H9 (cell line): ENCODE measurements at regions not wholly inside any gene's neighbourhood (a gene's known extent, or its start where the extent isn't known, plus 50 kb on each side); places are given as distances from the start of the nearest gene placed in this dataset.

Experiments
- DNase-seq: peaks from one replicate; pipeline ENCODE4 v3.0.0-alpha.2; 2017
- H2AFZ ChIP-seq: one replicate; pipeline ENCODE4 v1.6.1; 2013; ENCODE audit warnings: mild to moderate bottlenecking, low read length, control low read depth, moderate library complexity
- H2AK5ac ChIP-seq: 2 replicates; pipeline ENCODE4 v1.6.1; 2013; ENCODE audit warnings: low read length, control low read depth, mixed read lengths; ENCODE audit not compliant: insufficient read length
- H2BK120ac ChIP-seq: one replicate; pipeline ENCODE4 v1.6.1; 2013; ENCODE audit warnings: low read depth, mild to moderate bottlenecking, low read length, control low read depth, inconsistent platforms; ENCODE audit not compliant: poor library complexity, severe bottlenecking
- H2BK12ac ChIP-seq: 2 replicates; pipeline ENCODE4 v1.6.1; 2013; ENCODE audit warnings: low read length, control low read depth, mixed read lengths, low read depth; ENCODE audit not compliant: insufficient read length
- H2BK15ac ChIP-seq: 2 replicates; pipeline ENCODE4 v1.6.1; 2013; ENCODE audit warnings: low read depth, low read length, control low read depth
- H2BK20ac ChIP-seq: one replicate; pipeline ENCODE4 v1.6.1; 2013; ENCODE audit warnings: low read depth, mild to moderate bottlenecking, low read length, control low read depth, inconsistent platforms; ENCODE audit not compliant: poor library complexity, severe bottlenecking
- H2BK5ac ChIP-seq: 2 replicates; pipeline ENCODE4 v1.6.1; 2013; ENCODE audit warnings: low read length, control low read depth, mixed read lengths; ENCODE audit not compliant: insufficient read length
- H3K14ac ChIP-seq: 2 replicates; pipeline ENCODE4 v1.6.1; 2013; ENCODE audit warnings: low read length, control low read depth; ENCODE audit not compliant: insufficient read depth
- H3K18ac ChIP-seq: 2 replicates; pipeline ENCODE4 v1.6.1; 2013; ENCODE audit warnings: low read depth, mild to moderate bottlenecking, mixed read lengths, low read length, control low read depth; ENCODE audit not compliant: insufficient read length
- H3K23ac ChIP-seq: 2 replicates; pipeline ENCODE4 v1.6.1; 2013; ENCODE audit warnings: low read length, control low read depth, mixed read lengths, low read depth; ENCODE audit not compliant: insufficient read length
- H3K23me2 ChIP-seq: 2 replicates; pipeline ENCODE4 v1.6.1; 2013; ENCODE audit warnings: low read depth, mild to moderate bottlenecking, mixed read lengths, low read length, control low read depth; ENCODE audit not compliant: insufficient read length, poor library complexity, severe bottlenecking
- H3K27ac ChIP-seq: 2 replicates; pipeline ENCODE4 v1.5.1; 2013; ENCODE audit warnings: low read length, control low read depth, mixed read lengths, low read depth; ENCODE audit not compliant: insufficient read length
- H3K27me3 ChIP-seq: 2 replicates; pipeline ENCODE4 v1.6.1; 2013; ENCODE audit warnings: low read length, control low read depth, inconsistent platforms; ENCODE audit not compliant: insufficient read depth
- H3K4ac ChIP-seq: 2 replicates; pipeline ENCODE4 v1.6.1; 2013; ENCODE audit warnings: low read depth, mild to moderate bottlenecking, control low read depth, inconsistent platforms, low read length, moderate library complexity
- H3K4me1 ChIP-seq: 2 replicates; pipeline ENCODE4 v1.6.1; 2013; ENCODE audit warnings: low read length, control low read depth, inconsistent platforms; ENCODE audit not compliant: insufficient read depth
- H3K4me2 ChIP-seq: 2 replicates; pipeline ENCODE4 v1.6.1; 2013; ENCODE audit warnings: low read length, control low read depth, mixed read lengths; ENCODE audit not compliant: insufficient read length, insufficient read depth
- H3K56ac ChIP-seq: 2 replicates; pipeline ENCODE4 v1.6.1; 2013; ENCODE audit warnings: low read depth, mild to moderate bottlenecking, mixed read lengths, low read length, control low read depth; ENCODE audit not compliant: insufficient read length
- H3K79me1 ChIP-seq: 2 replicates; pipeline ENCODE4 v1.6.1; 2013; ENCODE audit warnings: low read depth, mild to moderate bottlenecking, moderate library complexity, low read length, control low read depth, inconsistent platforms; ENCODE audit not compliant: insufficient read depth, poor library complexity, severe bottlenecking
- H3K79me2 ChIP-seq: 2 replicates; pipeline ENCODE4 v1.6.1; 2013; ENCODE audit warnings: low read length, control low read depth, inconsistent platforms; ENCODE audit not compliant: insufficient read depth
- H3K9ac ChIP-seq: 2 replicates; pipeline ENCODE4 v1.6.1; 2013; ENCODE audit warnings: low read length, control low read depth, mixed read lengths; ENCODE audit not compliant: insufficient read length; ENCODE audit errors: extremely low read depth
- H3K9me3 ChIP-seq: one replicate; pipeline ENCODE4 v1.6.1; 2013; ENCODE audit warnings: low read depth, low read length, inconsistent platforms; ENCODE audit not compliant: control insufficient read depth
- H3T11ph ChIP-seq: one replicate; pipeline ENCODE4 v1.6.1; 2013; ENCODE audit warnings: mild to moderate bottlenecking, low read length, control low read depth, inconsistent platforms
- H4K20me1 ChIP-seq: one replicate; pipeline ENCODE4 v1.6.1; 2013; ENCODE audit not compliant: control insufficient read depth, insufficient read length, insufficient read depth
- H4K5ac ChIP-seq: 2 replicates; pipeline ENCODE4 v1.6.1; 2013; ENCODE audit warnings: low read depth, mild to moderate bottlenecking, mixed read lengths, low read length, control low read depth; ENCODE audit not compliant: insufficient read length
- H4K8ac ChIP-seq: replicated peaks from 2 replicates; pipeline ENCODE4 v1.6.1; 2013; ENCODE audit warnings: low read length, control low read depth, mixed read lengths, low read depth; ENCODE audit not compliant: insufficient read length
- H4K91ac ChIP-seq: 2 replicates; pipeline ENCODE4 v1.6.1; 2013; ENCODE audit warnings: low read depth, mild to moderate bottlenecking, moderate library complexity, mixed read lengths, low read length, control low read depth; ENCODE audit not compliant: insufficient read length
- H3K27ac Mint-ChIP-seq, 3 experiments: 2 replicates in 2 of 3; 3 replicates in 1 of 3; pipeline ENCODE4 v1.8.0; 2020 to 2021; ENCODE audit warnings: mixed read lengths in 3 of 3, mild to moderate bottlenecking in 1 of 3, moderate library complexity in 1 of 3
- H3K27me3 Mint-ChIP-seq: 2 replicates; pipeline ENCODE4 v1.8.0; 2021; ENCODE audit warnings: low read depth, mild to moderate bottlenecking, moderate library complexity, mixed read lengths
- H3K36me3 Mint-ChIP-seq, 3 experiments: 2 replicates in 2 of 3; 3 replicates in 1 of 3; pipeline ENCODE4 v1.8.0; 2020 to 2021; ENCODE audit warnings: low read depth in 3 of 3, mixed read lengths in 3 of 3; ENCODE audit not compliant: insufficient read depth in 1 of 3
- H3K4me1 Mint-ChIP-seq, 2 experiments: 2 replicates each; pipeline ENCODE4 v1.8.0; 2020; ENCODE audit warnings: mixed read lengths in 2 of 2
- H3K4me3 Mint-ChIP-seq, 2 experiments: 2 replicates in 1 of 2; 3 replicates in 1 of 2; pipeline ENCODE4 v1.8.0; 2020 to 2021; ENCODE audit warnings: mild to moderate bottlenecking in 2 of 2, mixed read lengths in 2 of 2, moderate library complexity in 1 of 2
- H3K9me3 Mint-ChIP-seq, 2 experiments: 2 replicates in 1 of 2; 3 replicates in 1 of 2; pipeline ENCODE4 v1.8.0; 2020; ENCODE audit warnings: mild to moderate bottlenecking in 2 of 2, mixed read lengths in 2 of 2, moderate library complexity in 1 of 2
- WGBS: extraction: QIAGEN DNeasy Blood & Tissue Kit; methylation state at CpG from one replicate; pipeline ENCODE4 v1.1.7; 2013; ENCODE audit warnings: missing lambda C conversion rate, low lambda C conversion rate, mixed read lengths; ENCODE audit not compliant: insufficient read length; ENCODE audit errors: extremely low coverage; 5-methylcytosine and 5-hydroxymethylcytosine counted together
- TF ChIP-seq, protein P1 (sequence below): fragments of 200-600 bp; sonication (generic); conservative IDR thresholded peaks from 3 replicates; pipeline ENCODE4 v1.8.0; 2021; ENCODE audit warnings: antibody characterized with exemption, mild to moderate bottlenecking

DNA sequence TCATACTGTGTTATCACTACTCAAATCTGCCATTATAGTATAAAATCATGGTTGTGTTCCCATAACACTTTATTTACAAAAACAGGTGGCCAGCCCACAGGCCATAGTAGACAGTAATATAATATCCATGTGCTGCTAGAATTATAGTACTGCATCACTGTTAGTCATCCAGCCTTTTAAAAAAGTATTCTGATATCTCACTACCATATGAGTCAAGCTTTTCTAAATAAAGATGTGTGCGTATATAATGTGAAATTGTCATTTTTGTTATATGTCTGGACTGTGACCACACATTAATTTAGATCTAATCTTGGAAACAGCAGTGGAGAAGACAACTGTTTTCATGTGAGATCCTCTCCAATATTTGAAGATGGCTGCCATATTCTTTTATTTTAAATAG, 1049.1 kb upstream of the GOT2 start:
- TF ChIP-seq, protein P1, sequence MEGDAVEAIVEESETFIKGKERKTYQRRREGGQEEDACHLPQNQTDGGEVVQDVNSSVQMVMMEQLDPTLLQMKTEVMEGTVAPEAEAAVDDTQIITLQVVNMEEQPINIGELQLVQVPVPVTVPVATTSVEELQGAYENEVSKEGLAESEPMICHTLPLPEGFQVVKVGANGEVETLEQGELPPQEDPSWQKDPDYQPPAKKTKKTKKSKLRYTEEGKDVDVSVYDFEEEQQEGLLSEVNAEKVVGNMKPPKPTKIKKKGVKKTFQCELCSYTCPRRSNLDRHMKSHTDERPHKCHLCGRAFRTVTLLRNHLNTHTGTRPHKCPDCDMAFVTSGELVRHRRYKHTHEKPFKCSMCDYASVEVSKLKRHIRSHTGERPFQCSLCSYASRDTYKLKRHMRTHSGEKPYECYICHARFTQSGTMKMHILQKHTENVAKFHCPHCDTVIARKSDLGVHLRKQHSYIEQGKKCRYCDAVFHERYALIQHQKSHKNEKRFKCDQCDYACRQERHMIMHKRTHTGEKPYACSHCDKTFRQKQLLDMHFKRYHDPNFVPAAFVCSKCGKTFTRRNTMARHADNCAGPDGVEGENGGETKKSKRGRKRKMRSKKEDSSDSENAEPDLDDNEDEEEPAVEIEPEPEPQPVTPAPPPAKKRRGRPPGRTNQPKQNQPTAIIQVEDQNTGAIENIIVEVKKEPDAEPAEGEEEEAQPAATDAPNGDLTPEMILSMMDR, result no peak
- no peaks in the 10 kb centered on the region for H3K4me1 ChIP-seq
- H3K9ac ChIP-seq, result no peak overlapping the region
- H3K4ac ChIP-seq, result no peak overlapping the region
- no peaks in the 10 kb centered on the region for H3K79me2 ChIP-seq
- no peak overlapping the region for H3K27ac ChIP-seq
- Mint-ChIP-seq H3K4me1 (no peaks in the 10 kb centered on the region), H3K27ac (no peak overlapping the region), H3K27me3 (no peaks in the 10 kb centered on the region), H3K4me3 (no peak overlapping the region), H3K36me3 (peaks cover 0 to 4% (median 1%) of the 10 kb centered on the region in 3 experiments; a peak in 5 of 7 replicates), H3K9me3 (peaks cover 0 to 5% of the 10 kb centered on the region in 2 experiments; a peak in 2 of 5 replicates)
- no peak overlapping the region for H2BK20ac ChIP-seq
- H3K4me2 ChIP-seq, result no peak overlapping the region
- H2BK12ac ChIP-seq, result no peak overlapping the region
- H2BK120ac ChIP-seq, result no peak overlapping the region
- H4K20me1 ChIP-seq, result no peaks in the 10 kb centered on the region
- no peaks in the 10 kb centered on the region for H3K27me3 ChIP-seq
- no peak overlapping the region for H3K56ac ChIP-seq
- no peak overlapping the region for H3K14ac ChIP-seq
- no peak overlapping the region for H2AFZ ChIP-seq
- H2BK15ac ChIP-seq, result no peak overlapping the region
- H2AK5ac ChIP-seq, result no peak overlapping the region
- no peak for DNase-seq
- no peak overlapping the region for H4K5ac ChIP-seq
- no peak overlapping the region for H3K18ac ChIP-seq
- no peak overlapping the region for H3T11ph ChIP-seq
- H4K91ac ChIP-seq, result no peak overlapping the region
- H2BK5ac ChIP-seq, result no peak overlapping the region
- no peak overlapping the region for H4K8ac ChIP-seq
- H3K79me1 ChIP-seq, result no peaks in the 10 kb centered on the region
- H3K23ac ChIP-seq, result no peak overlapping the region
- no peaks in the 10 kb centered on the region for H3K23me2 ChIP-seq
- H3K9me3 ChIP-seq, result no peaks in the 10 kb centered on the region
- WGBS, result no CpG with 5 or more reads among the region's 1 CpG
